Thymus (tissue), 11 donors: ENCODE measurements at regions not wholly inside any gene's neighbourhood (a gene's known extent, or its start where the extent isn't known, plus 50 kb on each side); places are given as distances from the start of the nearest gene placed in this dataset.
"Not testable (repeated sequence)": the region's sequence is repeated elsewhere in the genome, so short reads cannot be mapped to it uniquely, and the experiment has no call there.

Experiments
- DNase-seq, 9 donors: peaks; one replicate each; pipeline ENCODE4 v3.0.0-alpha.2; 2013; ENCODE audit warnings: low spot score in 9 of 9, low read depth in 6 of 9, missing footprints in 1 of 9
- H3K27ac ChIP-seq, 2 donors: one replicate each; pipeline ENCODE4 v1.5.1; 2013; ENCODE audit warnings: control low read depth in 1 of 2, low read depth in 1 of 2, low read length in 1 of 2, mild to moderate bottlenecking in 1 of 2, moderate library complexity in 1 of 2
- H3K27me3 ChIP-seq, 2 donors: one replicate each; pipeline ENCODE4 v1.5.1; 2013; ENCODE audit warnings: low read length in 1 of 2; ENCODE audit not compliant: control insufficient read depth in 2 of 2, insufficient read depth in 1 of 2
- H3K36me3 ChIP-seq, 2 donors: one replicate each; pipeline ENCODE4 v1.5.1; 2013; ENCODE audit warnings: low read length in 1 of 2, mild to moderate bottlenecking in 1 of 2, moderate library complexity in 1 of 2; ENCODE audit not compliant: control insufficient read depth in 2 of 2, insufficient read depth in 2 of 2
- H3K4me1 ChIP-seq, 2 donors: one replicate each; pipeline ENCODE4 v1.5.1; 2013; ENCODE audit warnings: low read length in 2 of 2; ENCODE audit not compliant: control insufficient read depth in 2 of 2, insufficient read depth in 2 of 2
- H3K4me3 ChIP-seq, 2 donors: one replicate each; pipeline ENCODE4 v1.5.1; 2013; ENCODE audit warnings: low read length in 2 of 2, control low read depth in 1 of 2, mild to moderate bottlenecking in 1 of 2
- H3K9me3 ChIP-seq, 2 donors: one replicate each; pipeline ENCODE4 v1.5.1; 2013; ENCODE audit warnings: low read length in 1 of 2, mild to moderate bottlenecking in 1 of 2; ENCODE audit not compliant: control insufficient read depth in 2 of 2, insufficient read depth in 1 of 2
- WGBS: extraction: QIAGEN DNeasy Blood & Tissue Kit; methylation state at CpG from one replicate; pipeline ENCODE4 v1.1.7; 2013; 5-methylcytosine and 5-hydroxymethylcytosine counted together
- donor health status: healthy.

- no peak for DNase-seq
- no peak overlapping the region for H3K4me3 ChIP-seq
- peaks cover 0 to 4% of the 10 kb centered on the region in 2 donors for H3K9me3 ChIP-seq
- 85% methylated on average over 17 of the region's 17 CpGs for WGBS
- no peaks in the 10 kb centered on the region for H3K36me3 ChIP-seq
- H3K27ac ChIP-seq, result peak overlapping the region in 1 of 2 donors; percentile 5
- H3K4me1 ChIP-seq, result peaks cover 13 to 84% of the 10 kb centered on the region in 2 donors
- peaks cover 3 to 32% of the 10 kb centered on the region in 2 donors for H3K27me3 ChIP-seq
These were observed 56.6 kb upstream of the EGFL7 start for GRCh38 chr9:136605988-136606660.

- 93% methylated on average over 26 of the region's 26 CpGs for WGBS
- Histone ChIP-seq H3K9me3 (peaks cover 0 to 4% of the 10 kb centered on the region in 2 donors), H3K27ac (no peak overlapping the region), H3K4me3 (no peak overlapping the region), H3K4me1 (peaks cover 18 to 88% of the 10 kb centered on the region in 2 donors), H3K36me3 (no peaks in the 10 kb centered on the region), H3K27me3 (peaks cover 3 to 34% of the 10 kb centered on the region in 2 donors)
- no peak for DNase-seq
These were observed 57.7 kb upstream of the EGFL7 start for GRCh38 chr9:136604823-136605525.

- peaks cover 27 to 88% of the 10 kb centered on the region in 2 donors for H3K4me1 ChIP-seq
- no peaks in the 10 kb centered on the region for H3K36me3 ChIP-seq
- H3K4me3 ChIP-seq, result no peak overlapping the region
- 51% methylated on average over 33 of the region's 33 CpGs for WGBS
- peaks cover 3 to 38% of the 10 kb centered on the region in 2 donors for H3K27me3 ChIP-seq
- H3K27ac ChIP-seq, result no peak overlapping the region
- peaks cover 0 to 4% of the 10 kb centered on the region in 2 donors for H3K9me3 ChIP-seq
- DNase-seq, result no peak
These were observed 58.3 kb upstream of the NOTCH1 start for GRCh38 chr9:136603901-136604814.

- H3K4me3 ChIP-seq, result no peak overlapping the region
- WGBS, result 94% methylated on average over 12 of the region's 12 CpGs
- no peaks in the 10 kb centered on the region for H3K36me3 ChIP-seq
- H3K27me3 ChIP-seq, result peaks cover 3 to 33% of the 10 kb centered on the region in 2 donors
- peaks cover 0 to 4% of the 10 kb centered on the region in 2 donors for H3K9me3 ChIP-seq
- peaks cover 28 to 85% of the 10 kb centered on the region in 2 donors for H3K4me1 ChIP-seq
- H3K27ac ChIP-seq, result peak overlapping the region in 1 of 2 donors; percentile 11
- DNase-seq, result no peak
These were observed 57.4 kb upstream of the NOTCH1 start for GRCh38 chr9:136603216-136603615.

GRCh38 chr9:136602193-136602885 lies 56.5 kb upstream of the NOTCH1 start:
- DNase-seq, result peak in 2 of 9 donors; percentile 41 to 59
- WGBS, result 12% methylated on average over 28 of the region's 28 CpGs
- peaks cover 3 to 33% of the 10 kb centered on the region in 2 donors for H3K27me3 ChIP-seq

GRCh38 chr9:136601250-136601973 lies 55.6 kb upstream of the NOTCH1 start:
- DNase-seq, H3K36me3 ChIP-seq, H3K4me3 ChIP-seq, H3K9me3 ChIP-seq: not testable (repeated sequence)
- Histone ChIP-seq H3K4me1 (peaks cover 28 to 87% of the 10 kb centered on the region in 2 donors), H3K27me3 (peaks cover 3 to 33% of the 10 kb centered on the region in 2 donors), H3K27ac (peak overlapping the region in 1 of 2 donors; percentile 47)
- 87% methylated on average over 31 of the region's 31 CpGs for WGBS

More at GRCh38 chr9:136602193-136602885, 56.5 kb upstream of the NOTCH1 start:
- Histone ChIP-seq H3K36me3 (no peaks in the 10 kb centered on the region), H3K4me1 (peaks cover 28 to 88% of the 10 kb centered on the region in 2 donors), H3K27ac (peak overlapping the region in 1 of 2 donors; percentile 18), H3K4me3 (no peak overlapping the region), H3K9me3 (peaks cover 0 to 4% of the 10 kb centered on the region in 2 donors)

GRCh38 chr9:136599811-136600660 lies 54.2 kb upstream of the NOTCH1 start:
- peak in 2 of 9 donors; percentile 44 to 69 for DNase-seq
- Histone ChIP-seq H3K4me3 (no peak overlapping the region), H3K9me3 (peaks cover 0 to 4% of the 10 kb centered on the region in 2 donors), H3K27me3 (peaks cover 3 to 33% of the 10 kb centered on the region in 2 donors), H3K27ac (peak overlapping the region in 1 of 2 donors; percentile 79), H3K4me1 (peaks cover 28 to 80% of the 10 kb centered on the region in 2 donors), H3K36me3 (no peaks in the 10 kb centered on the region)
- 12% methylated on average over 29 of the region's 29 CpGs for WGBS
